MM.1S (cell line): ENCODE measurements at regions not wholly inside any gene's neighbourhood (a gene's known extent, or its start where the extent isn't known, plus 50 kb on each side); places are given as distances from the start of the nearest gene placed in this dataset.

ENCODE experiments used
- CTCF ChIP-seq: fragments of 300-600 bp; sonication (generic); IDR thresholded peaks from 2 replicates; pipeline ENCODE4 v1.5.1; 2016; ENCODE audit warnings: antibody characterized with exemption, low read length, mixed read lengths
- EZH2 ChIP-seq: fragments of 300-600 bp; sonication (generic); optimal IDR thresholded peaks from 2 replicates; pipeline ENCODE3; 2017; ENCODE audit warnings: low read depth, mild to moderate bottlenecking, antibody characterized with exemption, low read length, mixed read lengths
- EZH2phosphoT487 ChIP-seq: fragments of 300-600 bp; sonication (generic); IDR thresholded peaks from 2 replicates; pipeline ENCODE4 v1.6.1; 2018; ENCODE audit warnings: antibody characterized with exemption, low read length

GRCh38 chr12:42884116-42884515 is 294.6 kb upstream of the PRICKLE1 start:
- TF ChIP-seq EZH2: no peak
- TF ChIP-seq CTCF: no peak
- TF ChIP-seq EZH2phosphoT487: no peak
